H9 (cell line): ENCODE measurements at regions not wholly inside any gene's neighbourhood (a gene's known extent, or its start where the extent isn't known, plus 50 kb on each side); places are given as distances from the start of the nearest gene placed in this dataset.

Source experiments
- DNase-seq: peaks from one replicate; pipeline ENCODE4 v3.0.0-alpha.2; 2017
- H2AFZ ChIP-seq: one replicate; pipeline ENCODE4 v1.6.1; 2013; ENCODE audit warnings: mild to moderate bottlenecking, low read length, control low read depth, moderate library complexity
- H2AK5ac ChIP-seq: 2 replicates; pipeline ENCODE4 v1.6.1; 2013; ENCODE audit warnings: low read length, control low read depth, mixed read lengths; ENCODE audit not compliant: insufficient read length
- H2BK120ac ChIP-seq: one replicate; pipeline ENCODE4 v1.6.1; 2013; ENCODE audit warnings: low read depth, mild to moderate bottlenecking, low read length, control low read depth, inconsistent platforms; ENCODE audit not compliant: poor library complexity, severe bottlenecking
- H2BK12ac ChIP-seq: 2 replicates; pipeline ENCODE4 v1.6.1; 2013; ENCODE audit warnings: low read length, control low read depth, mixed read lengths, low read depth; ENCODE audit not compliant: insufficient read length
- H2BK15ac ChIP-seq: 2 replicates; pipeline ENCODE4 v1.6.1; 2013; ENCODE audit warnings: low read depth, low read length, control low read depth
- H2BK20ac ChIP-seq: one replicate; pipeline ENCODE4 v1.6.1; 2013; ENCODE audit warnings: low read depth, mild to moderate bottlenecking, low read length, control low read depth, inconsistent platforms; ENCODE audit not compliant: poor library complexity, severe bottlenecking
- H2BK5ac ChIP-seq: 2 replicates; pipeline ENCODE4 v1.6.1; 2013; ENCODE audit warnings: low read length, control low read depth, mixed read lengths; ENCODE audit not compliant: insufficient read length
- H3K14ac ChIP-seq: 2 replicates; pipeline ENCODE4 v1.6.1; 2013; ENCODE audit warnings: low read length, control low read depth; ENCODE audit not compliant: insufficient read depth
- H3K18ac ChIP-seq: 2 replicates; pipeline ENCODE4 v1.6.1; 2013; ENCODE audit warnings: low read depth, mild to moderate bottlenecking, mixed read lengths, low read length, control low read depth; ENCODE audit not compliant: insufficient read length
- H3K23ac ChIP-seq: 2 replicates; pipeline ENCODE4 v1.6.1; 2013; ENCODE audit warnings: low read length, control low read depth, mixed read lengths, low read depth; ENCODE audit not compliant: insufficient read length
- H3K23me2 ChIP-seq: 2 replicates; pipeline ENCODE4 v1.6.1; 2013; ENCODE audit warnings: low read depth, mild to moderate bottlenecking, mixed read lengths, low read length, control low read depth; ENCODE audit not compliant: insufficient read length, poor library complexity, severe bottlenecking
- H3K27ac ChIP-seq: 2 replicates; pipeline ENCODE4 v1.5.1; 2013; ENCODE audit warnings: low read length, control low read depth, mixed read lengths, low read depth; ENCODE audit not compliant: insufficient read length
- H3K27me3 ChIP-seq: 2 replicates; pipeline ENCODE4 v1.6.1; 2013; ENCODE audit warnings: low read length, control low read depth, inconsistent platforms; ENCODE audit not compliant: insufficient read depth
- H3K4ac ChIP-seq: 2 replicates; pipeline ENCODE4 v1.6.1; 2013; ENCODE audit warnings: low read depth, mild to moderate bottlenecking, control low read depth, inconsistent platforms, low read length, moderate library complexity
- H3K4me1 ChIP-seq: 2 replicates; pipeline ENCODE4 v1.6.1; 2013; ENCODE audit warnings: low read length, control low read depth, inconsistent platforms; ENCODE audit not compliant: insufficient read depth
- H3K4me2 ChIP-seq: 2 replicates; pipeline ENCODE4 v1.6.1; 2013; ENCODE audit warnings: low read length, control low read depth, mixed read lengths; ENCODE audit not compliant: insufficient read length, insufficient read depth
- H3K56ac ChIP-seq: 2 replicates; pipeline ENCODE4 v1.6.1; 2013; ENCODE audit warnings: low read depth, mild to moderate bottlenecking, mixed read lengths, low read length, control low read depth; ENCODE audit not compliant: insufficient read length
- H3K79me1 ChIP-seq: 2 replicates; pipeline ENCODE4 v1.6.1; 2013; ENCODE audit warnings: low read depth, mild to moderate bottlenecking, moderate library complexity, low read length, control low read depth, inconsistent platforms; ENCODE audit not compliant: insufficient read depth, poor library complexity, severe bottlenecking
- H3K79me2 ChIP-seq: 2 replicates; pipeline ENCODE4 v1.6.1; 2013; ENCODE audit warnings: low read length, control low read depth, inconsistent platforms; ENCODE audit not compliant: insufficient read depth
- H3K9ac ChIP-seq: 2 replicates; pipeline ENCODE4 v1.6.1; 2013; ENCODE audit warnings: low read length, control low read depth, mixed read lengths; ENCODE audit not compliant: insufficient read length; ENCODE audit errors: extremely low read depth
- H3K9me3 ChIP-seq: one replicate; pipeline ENCODE4 v1.6.1; 2013; ENCODE audit warnings: low read depth, low read length, inconsistent platforms; ENCODE audit not compliant: control insufficient read depth
- H3T11ph ChIP-seq: one replicate; pipeline ENCODE4 v1.6.1; 2013; ENCODE audit warnings: mild to moderate bottlenecking, low read length, control low read depth, inconsistent platforms
- H4K20me1 ChIP-seq: one replicate; pipeline ENCODE4 v1.6.1; 2013; ENCODE audit not compliant: control insufficient read depth, insufficient read length, insufficient read depth
- H4K5ac ChIP-seq: 2 replicates; pipeline ENCODE4 v1.6.1; 2013; ENCODE audit warnings: low read depth, mild to moderate bottlenecking, mixed read lengths, low read length, control low read depth; ENCODE audit not compliant: insufficient read length
- H4K8ac ChIP-seq: replicated peaks from 2 replicates; pipeline ENCODE4 v1.6.1; 2013; ENCODE audit warnings: low read length, control low read depth, mixed read lengths, low read depth; ENCODE audit not compliant: insufficient read length
- H4K91ac ChIP-seq: 2 replicates; pipeline ENCODE4 v1.6.1; 2013; ENCODE audit warnings: low read depth, mild to moderate bottlenecking, moderate library complexity, mixed read lengths, low read length, control low read depth; ENCODE audit not compliant: insufficient read length
- H3K27ac Mint-ChIP-seq, 3 experiments: 2 replicates in 2 of 3; 3 replicates in 1 of 3; pipeline ENCODE4 v1.8.0; 2020 to 2021; ENCODE audit warnings: mixed read lengths in 3 of 3, mild to moderate bottlenecking in 1 of 3, moderate library complexity in 1 of 3
- H3K27me3 Mint-ChIP-seq: 2 replicates; pipeline ENCODE4 v1.8.0; 2021; ENCODE audit warnings: low read depth, mild to moderate bottlenecking, moderate library complexity, mixed read lengths
- H3K36me3 Mint-ChIP-seq, 3 experiments: 2 replicates in 2 of 3; 3 replicates in 1 of 3; pipeline ENCODE4 v1.8.0; 2020 to 2021; ENCODE audit warnings: low read depth in 3 of 3, mixed read lengths in 3 of 3; ENCODE audit not compliant: insufficient read depth in 1 of 3
- H3K4me1 Mint-ChIP-seq, 2 experiments: 2 replicates each; pipeline ENCODE4 v1.8.0; 2020; ENCODE audit warnings: mixed read lengths in 2 of 2
- H3K4me3 Mint-ChIP-seq, 2 experiments: 2 replicates in 1 of 2; 3 replicates in 1 of 2; pipeline ENCODE4 v1.8.0; 2020 to 2021; ENCODE audit warnings: mild to moderate bottlenecking in 2 of 2, mixed read lengths in 2 of 2, moderate library complexity in 1 of 2
- H3K9me3 Mint-ChIP-seq, 2 experiments: 2 replicates in 1 of 2; 3 replicates in 1 of 2; pipeline ENCODE4 v1.8.0; 2020; ENCODE audit warnings: mild to moderate bottlenecking in 2 of 2, mixed read lengths in 2 of 2, moderate library complexity in 1 of 2
- WGBS: extraction: QIAGEN DNeasy Blood & Tissue Kit; methylation state at CpG from one replicate; pipeline ENCODE4 v1.1.7; 2013; ENCODE audit warnings: missing lambda C conversion rate, low lambda C conversion rate, mixed read lengths; ENCODE audit not compliant: insufficient read length; ENCODE audit errors: extremely low coverage; 5-methylcytosine and 5-hydroxymethylcytosine counted together
- TF ChIP-seq, protein P1 (sequence below): fragments of 200-600 bp; sonication (generic); conservative IDR thresholded peaks from 3 replicates; pipeline ENCODE4 v1.8.0; 2021; ENCODE audit warnings: antibody characterized with exemption, mild to moderate bottlenecking

DNA sequence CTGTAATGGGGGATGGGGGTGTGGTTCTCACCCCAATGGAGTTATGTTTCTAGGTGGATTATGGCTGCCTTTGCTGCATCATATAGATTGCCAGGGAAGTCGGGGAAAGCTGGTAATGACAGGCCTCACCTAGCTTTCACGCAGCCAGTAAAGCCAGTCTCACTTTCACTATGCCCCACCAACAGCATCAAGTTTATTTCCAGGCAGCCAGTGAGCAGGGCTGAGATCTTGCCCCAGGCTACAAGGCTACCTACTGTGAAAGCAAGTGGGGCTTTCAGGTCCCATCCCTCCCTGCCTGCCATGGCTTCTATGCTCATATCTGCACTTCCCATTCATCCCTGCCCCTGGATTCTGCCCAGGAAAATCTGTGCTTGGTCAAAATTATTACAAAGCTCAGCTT lies 61.7 kb upstream of the NXPH1 start:
- DNase-seq, result peak; percentile 45
- Histone ChIP-seq H3K9me3 (no peaks in the 10 kb centered on the region), H2BK120ac (no peak overlapping the region), H2BK20ac (no peak overlapping the region), H3T11ph (no peak overlapping the region), H3K18ac (no peak overlapping the region), H3K4me2 (no peak overlapping the region), H3K14ac (no peak overlapping the region), H2AFZ (no peak overlapping the region), H3K27me3 (no peaks in the 10 kb centered on the region), H3K4me1 (peaks cover 5% of the 10 kb centered on the region; the same call in 1 of the 2 replicates), H4K8ac (no peak overlapping the region), H4K20me1 (no peaks in the 10 kb centered on the region), H2AK5ac (no peak overlapping the region), H3K9ac (no peak overlapping the region), H2BK15ac (no peak overlapping the region), H3K23ac (no peak overlapping the region), H3K56ac (no peak overlapping the region), H4K5ac (no peak overlapping the region), H3K23me2 (no peaks in the 10 kb centered on the region), H3K79me1 (no peaks in the 10 kb centered on the region), H2BK5ac (no peak overlapping the region), H4K91ac (no peak overlapping the region), H2BK12ac (no peak overlapping the region), H3K79me2 (no peaks in the 10 kb centered on the region), H3K4ac (no peak overlapping the region), H3K27ac (no peak overlapping the region)
- TF ChIP-seq, protein P1, sequence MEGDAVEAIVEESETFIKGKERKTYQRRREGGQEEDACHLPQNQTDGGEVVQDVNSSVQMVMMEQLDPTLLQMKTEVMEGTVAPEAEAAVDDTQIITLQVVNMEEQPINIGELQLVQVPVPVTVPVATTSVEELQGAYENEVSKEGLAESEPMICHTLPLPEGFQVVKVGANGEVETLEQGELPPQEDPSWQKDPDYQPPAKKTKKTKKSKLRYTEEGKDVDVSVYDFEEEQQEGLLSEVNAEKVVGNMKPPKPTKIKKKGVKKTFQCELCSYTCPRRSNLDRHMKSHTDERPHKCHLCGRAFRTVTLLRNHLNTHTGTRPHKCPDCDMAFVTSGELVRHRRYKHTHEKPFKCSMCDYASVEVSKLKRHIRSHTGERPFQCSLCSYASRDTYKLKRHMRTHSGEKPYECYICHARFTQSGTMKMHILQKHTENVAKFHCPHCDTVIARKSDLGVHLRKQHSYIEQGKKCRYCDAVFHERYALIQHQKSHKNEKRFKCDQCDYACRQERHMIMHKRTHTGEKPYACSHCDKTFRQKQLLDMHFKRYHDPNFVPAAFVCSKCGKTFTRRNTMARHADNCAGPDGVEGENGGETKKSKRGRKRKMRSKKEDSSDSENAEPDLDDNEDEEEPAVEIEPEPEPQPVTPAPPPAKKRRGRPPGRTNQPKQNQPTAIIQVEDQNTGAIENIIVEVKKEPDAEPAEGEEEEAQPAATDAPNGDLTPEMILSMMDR, result no peak
- WGBS, result no CpG with 5 or more reads among the region's 2 CpGs
- no peaks in the 10 kb centered on the region for H3K27me3 Mint-ChIP-seq
- peaks cover 21 to 23% of the 10 kb centered on the region in 2 experiments for H3K4me1 Mint-ChIP-seq
- no peak overlapping the region; a peak in 1 of 7 replicates for H3K27ac Mint-ChIP-seq
- H3K4me3 Mint-ChIP-seq, result no peak overlapping the region
- peaks cover 20 to 27% (median 22%) of the 10 kb centered on the region in 3 experiments for H3K36me3 Mint-ChIP-seq
- peaks cover 22 to 27% of the 10 kb centered on the region in 2 experiments for H3K9me3 Mint-ChIP-seq
